ENCODE measurements at regions not wholly inside any gene's neighbourhood (a gene's known extent, or its start where the extent isn't known, plus 50 kb on each side); places are given as distances from the start of the nearest gene placed in this dataset.

DNA sequence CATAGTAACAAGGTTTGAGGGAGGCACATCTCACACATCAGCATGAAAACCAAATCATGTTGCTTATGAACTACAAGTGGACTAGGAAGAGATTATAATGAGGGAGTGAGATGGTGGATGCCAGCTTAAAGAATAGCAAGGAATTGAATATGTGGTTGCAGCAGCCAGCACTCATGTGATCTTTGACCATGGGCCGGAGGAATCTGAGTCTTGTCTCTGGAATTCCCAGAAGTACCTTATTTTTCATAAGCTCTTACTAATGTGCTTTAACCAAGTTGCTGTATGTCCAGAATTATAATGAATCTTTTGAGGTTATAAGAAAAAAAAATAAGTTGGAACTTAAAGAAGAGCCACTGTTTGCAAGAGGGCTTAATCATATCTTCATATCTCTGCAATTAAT is 97.0 kb downstream of the DISP1 start:
- DNase-seq (ENCODE audit: low spot score), result no peak

DNA sequence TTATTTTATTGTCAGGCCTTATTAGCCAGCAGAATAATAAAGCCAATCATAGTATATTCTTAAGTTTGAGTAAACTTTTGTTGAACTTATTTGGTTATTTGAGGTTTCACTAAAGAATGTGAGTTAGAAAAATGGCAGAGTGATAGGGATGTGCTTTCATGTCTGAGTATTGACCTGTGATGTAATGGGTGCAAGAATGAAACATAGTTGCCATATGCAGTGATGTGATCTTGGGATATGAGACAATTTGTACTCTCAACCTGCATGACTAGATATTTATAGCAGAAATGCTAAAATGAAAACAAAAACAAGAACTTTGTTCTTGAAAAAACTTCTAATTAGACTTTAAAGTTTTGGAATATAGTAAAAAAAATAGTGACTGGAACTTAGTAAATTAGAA is 97.9 kb downstream of the DISP1 start:
- DNase-seq (ENCODE audit: low spot score), result no peak

DNA sequence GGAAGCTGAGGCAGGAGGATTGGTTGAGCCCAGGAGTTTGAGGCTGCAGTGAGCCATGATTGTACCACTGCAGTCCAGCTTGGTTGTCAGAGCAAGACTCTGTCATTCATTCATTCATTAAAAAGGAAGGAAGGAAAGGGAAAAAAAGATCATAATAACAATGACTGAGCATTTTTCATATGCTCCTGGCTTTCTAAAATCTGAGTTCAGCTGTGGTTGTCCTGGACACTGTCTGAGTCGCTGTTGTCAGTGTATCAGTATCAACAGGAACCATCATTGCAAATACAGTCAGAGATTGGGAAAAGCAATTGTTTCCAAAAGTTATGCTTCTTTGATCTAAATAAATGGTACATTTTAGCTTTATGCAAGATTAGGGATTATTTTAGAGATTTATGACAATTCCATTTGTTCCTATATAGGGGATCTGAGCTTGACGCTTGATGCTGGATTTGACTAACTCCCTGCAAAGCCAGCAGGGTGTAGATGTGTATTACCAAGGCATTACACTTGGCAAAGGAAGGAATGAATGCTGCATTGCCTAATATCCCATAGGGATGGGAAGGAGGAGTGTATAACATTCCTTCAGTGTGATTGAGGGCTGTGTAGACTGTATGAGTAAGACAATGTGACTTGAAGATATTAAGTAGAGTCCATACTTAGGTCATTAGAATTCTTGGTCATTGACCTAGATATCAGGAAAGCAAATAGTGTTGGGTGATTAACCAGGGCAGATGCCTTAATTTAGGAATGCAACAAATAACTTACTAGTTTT is 100.2 kb downstream of the DISP1 start:
- no peak for DNase-seq (ENCODE audit: low spot score)

DNA sequence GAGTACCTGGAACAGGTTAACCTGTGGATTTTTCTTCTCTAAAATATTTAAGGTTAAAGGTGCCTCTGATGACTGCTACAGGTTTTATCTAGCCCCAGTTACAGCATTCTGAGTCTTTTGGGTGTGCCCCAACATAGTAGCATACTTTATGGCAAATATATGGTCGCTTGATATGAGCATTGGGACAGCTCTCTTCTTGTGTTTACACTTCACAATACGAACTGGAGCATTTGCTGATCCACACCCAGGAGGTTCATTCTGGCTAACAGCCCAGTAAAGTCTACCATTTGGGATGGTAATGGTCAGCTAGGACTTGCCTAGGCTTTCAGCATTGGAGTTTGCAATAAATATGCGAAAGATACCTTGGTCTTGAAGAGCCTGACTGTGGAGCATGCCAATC is 101.3 kb downstream of the DISP1 start:
- no peak for DNase-seq (ENCODE audit: low spot score)

DNA sequence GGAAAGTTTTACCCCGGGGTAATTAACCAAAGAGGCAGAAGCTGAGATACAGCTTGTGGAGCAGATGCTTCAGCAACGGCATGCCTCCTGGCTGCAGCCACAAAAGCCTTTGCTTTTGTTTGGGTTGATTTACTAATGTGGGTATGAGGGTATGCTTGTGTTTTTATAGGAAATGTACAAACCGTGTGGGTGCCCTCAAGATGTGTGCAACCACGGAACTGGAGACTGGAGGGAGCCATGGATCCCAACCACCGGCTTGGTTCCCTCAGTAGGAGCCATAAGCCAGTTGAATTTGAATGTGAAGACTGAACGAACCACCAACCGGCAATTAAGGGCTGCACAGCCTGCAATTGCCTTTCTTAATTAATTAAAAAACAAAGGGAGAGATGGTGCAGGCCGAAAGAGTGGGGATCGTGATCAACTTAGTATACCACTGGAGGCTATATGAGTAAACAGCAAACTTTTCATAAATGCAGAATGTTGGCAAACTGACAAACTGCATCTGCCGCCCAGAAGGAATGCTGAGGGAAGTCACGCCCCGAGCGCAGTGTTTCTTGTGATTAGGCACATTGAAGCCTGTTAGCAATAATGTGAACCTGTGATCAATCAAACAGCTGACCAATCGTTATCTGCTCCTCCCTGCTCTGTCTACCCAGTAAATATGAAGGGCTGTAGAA is 104.1 kb downstream of the DISP1 start:
- DNase-seq (ENCODE audit: low spot score), result no peak

DNA sequence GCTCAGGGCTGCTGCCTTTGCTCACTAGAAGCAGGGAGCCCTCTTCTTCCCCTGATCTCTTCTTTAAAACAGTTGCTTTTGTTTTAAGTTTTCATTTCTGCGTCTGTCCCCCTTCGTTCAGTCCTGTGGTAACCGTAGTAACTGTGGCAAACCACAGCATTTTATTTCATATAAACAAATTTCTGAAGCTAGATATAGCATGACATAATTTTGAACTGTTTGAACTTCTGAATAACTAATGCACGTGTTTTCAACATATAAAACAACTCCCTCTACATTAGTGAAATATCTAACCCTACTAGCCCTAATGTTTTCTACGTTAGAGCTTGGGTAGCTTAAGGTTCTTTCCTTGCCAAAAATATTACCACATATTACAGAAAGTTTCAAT is 104.6 kb downstream of the DISP1 start:
- DNase-seq (ENCODE audit: low spot score), result no peak

DNA sequence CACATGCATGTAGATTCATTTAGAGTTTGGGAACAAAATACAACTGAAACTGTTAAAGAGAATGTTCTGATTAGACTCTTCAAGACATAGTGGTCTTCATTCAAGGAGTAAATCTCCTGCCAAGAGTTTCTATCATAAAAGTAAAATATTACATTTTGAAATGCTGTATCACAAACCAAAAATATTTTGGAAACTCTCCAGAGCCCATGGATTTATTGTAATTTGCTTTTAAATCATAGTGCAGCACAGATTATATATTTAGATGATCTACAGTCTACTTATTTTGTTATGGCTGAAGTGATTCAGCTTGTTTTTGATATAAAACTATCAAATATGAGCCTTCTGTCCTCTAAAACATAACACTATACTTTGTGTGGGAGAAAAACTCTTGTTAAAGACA is 105.3 kb downstream of the DISP1 start:
- DNase-seq (ENCODE audit: low spot score), result no peak

DNA sequence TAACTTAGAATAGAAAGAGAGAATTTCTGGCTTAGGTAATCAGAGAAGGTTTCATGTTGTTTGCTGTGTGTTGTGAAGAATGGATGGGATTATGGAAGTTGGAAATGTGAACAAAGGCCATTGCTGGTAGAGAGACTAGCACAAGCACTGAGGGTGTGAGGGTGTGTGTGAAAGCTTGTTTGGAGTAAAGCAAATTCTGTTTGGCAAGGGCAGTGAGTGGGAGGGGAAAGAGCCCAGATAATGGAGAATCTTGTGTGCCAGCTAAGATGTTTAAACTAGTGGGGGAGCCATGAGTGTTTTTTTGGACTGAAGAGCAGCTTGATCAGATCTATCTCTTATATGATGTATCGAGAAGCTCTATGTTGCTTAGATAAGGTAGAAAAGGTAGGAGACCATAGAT is 107.1 kb downstream of the DISP1 start:
- no peak for DNase-seq (ENCODE audit: low spot score)

DNA sequence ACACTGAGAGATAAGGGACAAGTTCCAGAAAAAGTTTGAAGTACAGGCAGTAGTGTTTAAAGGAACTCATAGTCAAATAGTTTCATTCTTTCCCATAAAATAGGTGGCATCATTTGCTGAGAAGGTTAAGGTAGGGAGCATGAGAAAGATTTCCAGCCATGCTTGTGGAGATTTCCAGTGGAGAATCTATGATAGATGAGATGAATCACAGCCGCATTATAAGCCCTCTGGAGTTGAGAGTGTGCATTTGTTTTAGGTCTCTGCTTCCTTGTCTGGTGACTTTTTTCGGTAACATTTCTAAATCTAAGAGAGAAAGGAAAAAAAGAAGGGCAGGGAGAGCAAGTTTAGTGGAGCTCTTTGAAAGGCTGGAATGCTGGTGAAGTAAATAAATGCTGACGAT is 108.7 kb downstream of the DISP1 start:
- DNase-seq (ENCODE audit: low spot score), result no peak

DNA sequence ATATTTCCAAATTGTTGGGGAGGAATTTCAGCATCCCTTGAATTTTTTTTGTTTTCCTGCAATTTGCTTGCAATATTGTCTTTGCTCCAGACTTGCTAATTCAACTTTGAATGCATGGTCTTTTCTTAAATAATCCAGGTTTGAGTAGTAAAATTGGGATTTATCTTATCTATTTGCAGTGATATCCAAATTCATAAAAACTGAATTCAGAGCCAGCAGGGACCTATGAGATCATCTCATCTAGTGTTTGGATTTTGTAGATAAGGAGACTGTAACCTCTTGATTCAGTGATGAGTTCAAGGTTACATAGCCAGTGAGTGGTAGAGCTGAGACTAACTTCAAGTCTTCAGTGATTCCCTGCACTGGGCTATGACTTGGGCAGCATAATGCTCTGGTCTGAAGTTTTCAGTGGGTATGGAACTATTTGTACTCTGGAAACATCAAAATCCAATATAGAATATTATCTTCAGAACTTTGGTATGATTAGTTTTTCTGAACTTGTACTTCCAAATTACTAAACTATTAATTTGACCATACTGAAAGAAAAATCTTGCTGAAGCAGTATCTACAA is 109.4 kb downstream of the DISP1 start:
- DNase-seq (ENCODE audit: low spot score), result no peak

DNA sequence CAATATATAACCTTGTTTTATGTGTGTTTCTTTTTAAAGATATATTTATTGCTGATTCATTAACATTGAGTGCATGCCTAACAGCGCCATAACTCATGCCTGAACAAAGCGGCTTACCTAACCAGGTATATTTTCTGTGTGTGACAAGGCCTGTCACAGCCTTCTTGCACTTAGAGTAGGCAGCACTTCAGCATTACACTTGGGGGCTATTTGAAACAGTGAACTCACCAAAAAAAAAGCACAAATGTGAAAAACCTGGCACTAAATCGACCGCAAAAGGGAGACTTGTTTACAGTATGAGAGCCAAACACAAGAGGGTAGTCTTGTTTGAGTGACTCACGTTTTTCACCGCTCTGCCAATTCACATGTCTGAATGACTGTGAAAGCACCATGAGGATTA is 111.7 kb downstream of the DISP1 start:
- no peak for DNase-seq (ENCODE audit: low spot score)

DNA sequence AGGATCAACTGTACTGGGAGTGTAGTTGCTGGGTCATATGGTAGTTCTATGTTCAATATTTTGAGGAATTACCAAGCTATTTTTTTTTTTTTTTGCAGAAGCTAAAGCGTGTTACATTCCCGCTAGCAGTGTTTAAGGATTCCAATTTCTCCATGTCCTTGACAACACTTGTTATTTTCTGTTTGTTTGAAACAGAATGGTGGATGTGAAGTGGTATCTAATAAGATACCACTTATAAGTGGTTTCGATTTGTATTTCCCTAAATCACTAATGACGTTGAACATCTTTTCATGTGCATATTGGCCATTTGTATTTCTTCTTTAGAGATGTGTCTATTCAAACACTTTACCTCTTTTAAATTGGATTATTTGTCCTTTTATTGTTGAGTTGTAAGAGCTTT is 112.2 kb downstream of the DISP1 start:
- DNase-seq (ENCODE audit: low spot score), result no peak

DNA sequence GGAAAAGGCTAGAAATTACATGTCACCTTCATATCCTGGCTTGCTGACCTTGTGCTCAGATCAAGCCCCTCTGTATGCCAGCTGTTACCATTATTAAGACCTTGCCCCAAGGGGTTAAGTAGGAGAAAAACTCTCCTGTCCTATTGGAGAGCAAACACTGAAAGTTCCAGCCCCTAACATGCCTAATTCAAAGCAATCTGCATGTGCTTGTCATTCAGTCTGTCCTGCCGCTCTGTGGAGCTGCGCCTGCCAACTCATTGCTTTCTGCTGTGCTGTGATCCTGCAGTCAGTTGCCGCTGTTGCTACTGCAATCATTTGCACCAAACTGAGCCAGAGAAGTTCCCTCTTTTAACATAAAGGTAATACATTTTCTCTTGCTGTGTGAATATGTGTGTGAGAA is 113.4 kb downstream of the DISP1 start:
- peak; percentile 35 for DNase-seq (ENCODE audit: low spot score)

DNA sequence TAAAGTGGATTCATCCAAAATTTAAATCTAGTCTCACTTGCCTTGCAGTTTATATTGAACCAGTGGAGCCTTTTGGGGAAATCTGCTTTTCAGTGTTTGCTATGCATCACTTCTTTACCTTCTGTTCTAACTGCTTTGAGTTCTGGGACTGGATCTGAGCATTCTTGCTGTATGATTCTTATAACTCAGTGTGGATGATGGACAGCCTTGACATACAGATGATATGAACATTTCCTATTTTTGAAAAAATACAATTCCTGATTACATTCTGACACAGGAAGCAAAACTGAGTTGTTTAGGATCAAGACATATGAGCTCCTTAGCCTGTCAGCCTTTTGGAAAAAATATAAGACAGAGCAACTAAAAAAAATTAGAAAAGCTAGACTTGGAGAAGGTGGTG is 115.2 kb downstream of the DISP1 start:
- DNase-seq (ENCODE audit: low spot score), result no peak

DNA sequence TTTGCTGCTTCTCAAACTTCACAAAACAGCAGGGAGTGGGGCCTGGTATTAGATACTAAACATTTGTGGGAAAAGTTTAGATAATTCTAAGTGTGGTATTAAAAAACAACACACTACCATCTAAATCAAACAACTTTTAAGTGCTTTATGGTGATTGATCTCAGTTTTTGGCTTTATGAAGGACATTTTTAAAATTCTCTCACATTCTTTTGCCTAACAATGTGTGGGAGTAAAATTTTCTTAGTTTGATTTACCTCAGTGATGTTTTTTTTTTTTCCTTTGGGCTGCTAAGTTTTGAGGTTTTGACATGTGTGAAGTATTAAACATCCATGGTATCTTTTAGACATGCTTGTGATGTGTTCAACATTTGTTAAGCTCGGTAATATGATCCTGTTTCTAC is 116.2 kb downstream of the DISP1 start:
- no peak for DNase-seq (ENCODE audit: low spot score)

DNA sequence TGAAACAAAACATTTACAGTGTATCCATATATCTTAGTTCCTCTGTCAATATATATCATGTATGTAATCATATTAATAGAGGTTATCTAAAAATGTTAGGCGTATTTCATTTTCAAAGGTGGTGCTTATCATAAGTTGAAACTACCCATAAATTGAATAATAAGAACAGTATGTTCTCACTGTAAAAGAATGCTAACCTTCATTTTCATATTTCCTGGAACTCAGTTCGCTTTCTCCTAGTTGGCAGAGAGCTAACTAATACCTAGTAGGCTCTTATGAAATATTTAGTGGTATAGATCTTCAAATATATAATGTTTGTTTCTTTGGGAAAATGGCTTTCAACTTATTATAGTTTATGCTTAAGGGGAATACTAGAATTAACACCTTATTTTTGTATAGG is 118.4 kb downstream of the DISP1 start:
- no peak for DNase-seq (ENCODE audit: low spot score)

DNA sequence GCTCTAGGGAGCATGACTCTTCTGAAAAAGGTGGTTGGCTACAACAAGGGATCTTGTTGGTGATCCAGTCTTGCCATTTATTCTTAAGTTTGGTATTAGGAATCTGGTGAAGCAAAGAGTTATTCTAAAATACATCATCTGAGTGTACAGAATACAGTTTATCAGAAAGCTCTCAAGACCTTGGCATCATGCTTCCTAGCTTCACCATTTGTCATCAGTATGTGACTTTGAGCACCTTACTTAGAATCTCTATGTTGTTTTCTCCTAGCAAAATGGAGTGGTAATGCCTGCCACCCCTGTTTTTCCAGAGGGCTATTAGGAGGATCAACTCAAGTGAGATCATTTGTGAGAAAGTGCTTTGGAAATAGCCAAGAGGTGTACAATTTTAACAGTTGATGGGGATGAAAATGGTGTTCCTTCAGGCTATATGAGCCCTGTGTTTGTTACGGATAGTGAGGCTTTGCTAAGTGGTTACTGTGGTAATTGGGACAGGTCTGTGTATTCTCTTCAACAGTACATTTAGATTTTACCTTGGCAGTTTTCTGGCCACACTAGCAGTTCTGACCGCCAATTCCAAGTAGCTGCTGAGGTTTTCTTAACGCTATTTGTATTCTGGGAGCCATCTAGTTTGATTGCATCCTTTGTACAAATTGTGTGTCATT is 120.5 kb downstream of the DISP1 start:
- DNase-seq (ENCODE audit: low spot score), result no peak

DNA sequence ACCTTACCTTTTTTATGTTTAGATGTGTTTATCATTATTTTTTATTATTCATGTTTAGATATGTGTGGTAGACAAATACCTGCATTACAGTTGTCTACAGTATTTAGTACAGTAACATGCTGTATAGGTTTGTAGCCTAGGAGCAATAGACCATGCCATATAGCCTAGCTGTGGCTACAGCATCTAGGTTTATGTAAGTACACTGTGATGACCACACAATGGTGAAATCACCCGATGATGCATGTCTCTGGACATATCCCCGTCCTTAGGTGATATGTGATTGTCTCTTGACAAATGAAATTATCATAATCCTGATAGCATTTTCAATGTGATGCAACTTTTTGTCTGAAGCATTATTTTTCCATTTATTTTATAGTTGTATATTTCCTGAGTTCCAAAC is 121.2 kb downstream of the DISP1 start:
- DNase-seq (ENCODE audit: low spot score), result no peak

DNA sequence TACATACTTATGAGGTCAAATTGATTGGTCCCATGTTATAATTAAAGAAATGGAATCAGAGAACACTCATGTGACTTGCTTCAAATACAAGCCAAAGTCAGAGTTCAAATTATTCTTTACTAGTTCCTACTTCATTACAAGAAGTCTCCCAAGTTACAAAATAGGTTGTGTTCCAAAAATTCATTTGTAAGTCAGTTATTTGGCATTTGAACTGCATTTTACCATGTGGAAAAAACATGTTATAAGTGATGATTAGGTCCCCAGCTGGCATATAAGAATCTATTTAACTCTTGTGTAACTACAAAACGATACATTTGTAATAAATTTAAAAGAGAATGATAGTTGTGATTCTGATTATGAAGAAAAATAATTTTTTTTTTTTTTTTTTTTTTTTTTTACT is 124.1 kb downstream of the DISP1 start:
- no peak for DNase-seq (ENCODE audit: low spot score)

DNA sequence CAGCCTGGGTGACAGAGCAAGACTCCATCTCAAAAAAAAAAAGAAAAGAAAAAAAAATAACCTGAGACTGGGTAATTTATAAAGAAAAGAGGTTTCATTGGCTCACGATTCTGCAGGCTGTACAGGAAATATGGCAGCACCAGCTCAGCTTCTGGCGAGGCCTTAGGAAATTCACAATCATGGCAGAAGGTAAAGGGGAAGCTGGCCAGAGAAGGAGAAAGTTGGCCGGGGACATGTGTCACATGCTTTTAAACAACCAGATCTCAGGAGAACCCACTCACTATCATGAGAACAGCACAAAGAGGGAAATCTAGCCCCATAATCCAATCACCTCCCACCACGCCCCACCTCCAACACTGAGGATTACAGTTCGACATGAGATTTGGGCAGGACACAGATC is 125.3 kb downstream of the DISP1 start:
- no peak for DNase-seq (ENCODE audit: low spot score)

DNA sequence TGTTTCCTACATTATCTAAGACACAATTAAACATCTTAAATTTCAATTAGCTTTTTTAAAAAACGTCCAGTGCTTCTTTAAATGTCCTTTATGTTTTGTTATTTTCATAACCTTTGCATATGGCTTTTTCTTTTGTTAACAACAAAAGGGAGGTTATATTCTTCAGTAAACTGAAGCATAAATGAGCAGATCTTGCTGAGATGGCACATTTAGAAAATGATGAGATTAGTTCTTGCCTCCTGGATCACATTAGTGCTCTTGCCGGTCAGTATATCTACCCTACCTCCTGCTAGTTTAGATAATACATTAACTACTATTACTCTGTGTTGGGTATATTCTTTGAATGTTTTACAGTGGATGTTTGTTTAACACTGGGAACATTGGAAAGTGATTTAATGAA is 126.1 kb downstream of the DISP1 start:
- DNase-seq (ENCODE audit: low spot score), result no peak

DNA sequence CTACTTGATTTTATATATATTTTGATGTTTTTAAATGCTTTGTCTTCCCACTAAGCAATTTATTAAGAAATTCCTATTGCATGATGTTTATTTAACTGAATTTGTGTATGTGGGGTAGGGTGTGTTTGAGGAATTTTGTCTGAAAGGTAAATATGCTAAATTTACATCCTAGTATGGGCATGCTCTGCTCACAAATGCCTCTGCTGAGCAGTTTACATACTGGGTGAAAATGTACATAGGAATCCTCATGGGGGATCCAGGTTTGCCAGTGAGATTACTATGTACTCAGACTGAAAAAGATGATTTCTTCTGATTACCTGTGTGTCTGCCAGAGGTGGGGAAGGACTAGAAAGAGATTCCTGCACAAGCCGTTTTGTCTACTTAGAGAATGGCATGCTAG is 126.6 kb downstream of the DISP1 start:
- no peak for DNase-seq (ENCODE audit: low spot score)

DNA sequence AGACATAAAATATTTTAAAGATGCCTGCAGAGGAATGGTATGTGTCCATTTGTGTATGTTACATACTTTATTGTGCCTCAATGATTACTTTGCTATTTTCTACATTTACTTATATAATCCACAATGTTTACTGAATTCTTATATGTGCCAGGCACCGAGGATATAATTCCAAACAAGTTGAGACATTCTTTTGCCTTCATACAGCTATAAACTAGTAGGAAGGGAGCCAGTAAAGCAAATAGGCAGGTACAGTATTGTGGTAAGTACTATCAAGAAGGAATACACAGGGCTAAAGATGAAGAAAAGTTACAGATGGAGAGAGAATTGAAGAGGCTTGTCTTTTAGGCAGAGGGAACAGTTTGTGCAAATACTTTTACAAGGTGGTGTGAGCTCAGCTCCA is 131.6 kb downstream of the DISP1 start:
- DNase-seq (ENCODE audit: low spot score), result no peak

Measured in pons (tissue), 1 donor.